HG02610 (cell line): ENCODE measurements at regions not wholly inside any gene's neighbourhood (a gene's known extent, or its start where the extent isn't known, plus 50 kb on each side); places are given as distances from the start of the nearest gene placed in this dataset.

Source experiments
- ATAC-seq: cut with Tn5 transposase; IDR thresholded peaks from one replicate; pipeline ENCODE4 v1.9.1; 2021; ENCODE audit warnings: mild to moderate bottlenecking, moderate library complexity; ENCODE audit not compliant: unreplicated experiment

- ATAC-seq: peak; percentile 25
These were observed 366.4 kb downstream of the KLF12 start for GRCh38 chr13:73767747-73768315.

GRCh38 chr13:73767191-73767741 is 366.9 kb downstream of the KLF12 start:
- ATAC-seq: peak; percentile 37

DNA sequence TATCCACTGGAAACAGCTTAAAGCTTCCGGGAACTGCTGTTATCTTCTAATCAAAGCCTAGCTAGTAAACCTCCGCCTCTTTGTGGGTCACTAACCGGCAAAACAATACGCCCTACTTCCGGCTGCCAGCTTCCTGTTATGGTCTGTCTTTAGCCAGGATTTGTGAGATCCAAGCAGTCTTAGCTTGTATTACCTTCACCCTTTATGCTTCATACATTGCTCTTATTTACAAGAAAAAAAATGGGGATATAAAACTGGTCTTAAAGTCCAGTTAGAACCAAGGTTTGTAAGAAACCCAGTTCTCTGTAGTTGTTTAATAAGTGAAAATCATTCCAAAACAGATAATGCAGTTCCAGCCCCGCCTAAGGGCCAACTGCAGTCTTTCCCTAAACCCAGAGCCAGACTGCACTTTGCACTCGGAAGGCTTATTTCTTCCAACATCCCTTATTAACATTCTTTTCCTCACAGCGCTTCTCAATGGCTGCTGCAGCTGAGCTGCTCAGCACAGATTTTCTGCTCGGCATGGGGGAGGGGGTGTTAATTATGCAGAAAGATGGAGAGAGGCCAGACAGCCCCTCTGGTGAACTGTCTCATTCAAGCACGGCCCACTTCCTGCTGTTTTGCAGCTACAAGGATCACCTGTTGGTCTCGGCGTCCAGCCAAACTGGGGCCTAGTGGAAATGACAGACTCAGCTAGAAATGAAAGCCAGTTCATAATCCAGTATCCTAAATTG is 368.4 kb downstream of the KLF12 start:
- peak; percentile 79 for ATAC-seq

DNA sequence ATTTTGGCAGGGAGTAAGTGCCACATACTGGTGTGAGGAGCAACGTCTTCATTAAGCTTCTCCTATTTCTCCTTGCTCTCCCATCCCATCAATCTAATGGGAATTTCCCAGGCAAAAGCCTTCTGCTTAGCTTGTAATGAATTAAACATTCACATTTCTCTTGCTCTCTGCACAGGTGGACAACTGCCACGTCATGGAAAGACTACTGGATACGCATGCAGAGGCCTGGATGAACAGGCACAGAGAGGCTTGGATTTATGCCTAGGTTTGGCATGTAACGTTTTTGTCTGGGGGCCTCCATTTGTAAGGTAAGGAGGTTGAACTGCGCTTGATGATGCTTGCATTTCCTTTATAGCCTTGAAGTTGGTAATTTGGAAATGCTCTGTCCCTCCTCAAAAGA is 374.8 kb downstream of the KLF12 start:
- ATAC-seq: no peak

GRCh38 chr13:73757481-73758233 is 376.5 kb downstream of the KLF12 start:
- ATAC-seq: no peak

GRCh38 chr13:73754727-73755292 is 379.4 kb downstream of the KLF12 start:
- ATAC-seq: peak; percentile 72

GRCh38 chr13:73754241-73754640 is 380.0 kb downstream of the KLF12 start:
- ATAC-seq: no peak

GRCh38 chr13:73751290-73751689 is 382.9 kb downstream of the KLF12 start:
- no peak for ATAC-seq

- ATAC-seq: no peak
These were observed 385.8 kb downstream of the KLF12 start for GRCh38 chr13:73748404-73748803.

DNA sequence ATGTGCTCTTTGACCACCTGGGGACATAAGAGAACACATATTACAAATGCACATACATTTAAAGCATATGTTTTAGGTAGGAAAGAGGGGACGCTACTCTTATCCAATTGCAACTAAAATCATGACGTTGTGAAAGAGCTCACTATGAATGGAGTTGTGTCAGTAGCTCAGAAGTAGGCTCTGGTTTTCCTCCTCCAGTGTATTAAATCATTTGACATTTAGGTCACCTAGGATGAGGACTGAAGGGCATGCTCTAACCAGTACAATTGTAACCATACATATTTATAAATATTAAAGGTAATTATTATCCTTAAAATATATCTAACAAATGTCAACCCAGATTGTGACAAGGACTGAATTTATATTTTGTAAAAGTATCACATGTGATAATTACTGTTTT is 389.0 kb downstream of the KLF12 start:
- no peak for ATAC-seq

DNA sequence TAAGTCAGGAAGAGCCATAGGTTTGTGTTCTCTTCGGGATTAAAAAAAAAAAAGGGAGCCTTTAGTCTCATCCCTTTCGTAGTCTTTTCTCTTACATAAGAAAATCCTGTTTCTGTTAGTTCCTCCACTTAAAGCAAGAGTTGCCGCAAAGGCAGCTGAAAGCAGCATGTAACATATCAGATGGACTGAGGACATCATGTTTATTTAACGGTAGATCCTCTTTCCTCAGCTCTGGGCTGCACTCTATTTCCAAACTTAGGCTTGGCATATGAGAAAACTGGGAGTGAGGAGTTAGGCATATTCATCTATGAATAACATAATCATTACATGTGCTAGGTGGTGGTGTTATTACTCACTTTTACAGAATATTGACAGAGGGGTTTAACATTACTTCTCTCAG is 391.2 kb downstream of the KLF12 start:
- no peak for ATAC-seq

- ATAC-seq: no peak
These were observed 392.5 kb downstream of the KLF12 start for GRCh38 chr13:73741742-73742141.

- no peak for ATAC-seq
These were observed 393.1 kb downstream of the KLF12 start for GRCh38 chr13:73741111-73741510.

DNA sequence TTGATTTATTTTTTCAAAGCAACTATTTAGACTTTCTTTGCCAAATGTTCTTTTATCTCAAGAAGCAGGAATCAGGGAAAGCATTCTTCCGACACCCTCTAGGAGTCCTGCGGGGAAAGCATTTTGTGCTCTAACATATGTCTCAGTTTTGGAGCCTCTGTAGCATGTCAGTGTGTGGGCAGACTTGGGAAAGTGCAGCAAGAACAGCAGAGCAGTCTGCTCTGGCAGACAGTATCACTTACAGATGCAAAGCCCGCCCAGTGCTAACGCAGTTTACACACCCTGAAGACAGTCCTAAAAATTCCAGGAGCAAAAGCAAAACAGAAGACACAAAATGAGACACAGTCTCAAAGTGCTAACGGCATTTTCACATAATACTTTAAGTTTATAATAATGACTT is 393.5 kb downstream of the KLF12 start:
- no peak for ATAC-seq

DNA sequence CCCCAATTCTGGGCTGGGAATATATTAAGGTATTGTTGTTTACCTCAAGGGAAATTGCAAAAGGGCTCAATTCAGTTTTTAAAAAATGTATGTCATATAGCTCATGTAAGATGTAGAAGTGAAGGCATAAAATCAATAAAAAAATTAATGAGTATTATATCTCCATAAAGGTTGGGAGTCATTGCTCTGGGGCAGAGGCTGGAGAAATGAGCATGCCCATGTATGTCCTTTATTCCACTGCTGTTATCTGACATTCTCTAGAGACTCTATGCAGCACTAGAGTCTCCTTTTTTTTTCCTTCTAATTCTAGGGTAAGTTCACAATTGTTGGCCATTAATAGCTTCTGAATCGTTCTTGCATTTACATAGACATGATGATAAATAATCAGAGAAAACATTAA is 394.8 kb downstream of the KLF12 start:
- ATAC-seq: no peak

DNA sequence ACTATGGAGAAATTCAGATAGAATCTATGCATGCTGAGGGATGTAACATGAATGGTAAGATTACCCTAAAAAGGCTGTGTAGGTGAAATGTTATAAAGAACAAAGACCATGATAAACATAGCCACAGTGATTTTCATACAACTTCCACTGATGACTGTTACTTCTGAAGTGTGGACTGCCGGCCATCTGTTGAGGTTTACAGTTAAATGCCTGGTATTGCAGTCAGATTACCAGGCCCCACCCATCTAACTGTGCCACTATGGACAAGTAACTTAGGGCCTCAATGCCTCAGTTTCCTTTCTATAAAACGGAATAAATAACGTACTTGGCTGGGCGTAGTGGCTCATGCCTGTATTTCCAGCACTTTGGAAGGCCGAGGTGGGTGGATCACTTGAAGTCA is 395.6 kb downstream of the KLF12 start:
- ATAC-seq: no peak

DNA sequence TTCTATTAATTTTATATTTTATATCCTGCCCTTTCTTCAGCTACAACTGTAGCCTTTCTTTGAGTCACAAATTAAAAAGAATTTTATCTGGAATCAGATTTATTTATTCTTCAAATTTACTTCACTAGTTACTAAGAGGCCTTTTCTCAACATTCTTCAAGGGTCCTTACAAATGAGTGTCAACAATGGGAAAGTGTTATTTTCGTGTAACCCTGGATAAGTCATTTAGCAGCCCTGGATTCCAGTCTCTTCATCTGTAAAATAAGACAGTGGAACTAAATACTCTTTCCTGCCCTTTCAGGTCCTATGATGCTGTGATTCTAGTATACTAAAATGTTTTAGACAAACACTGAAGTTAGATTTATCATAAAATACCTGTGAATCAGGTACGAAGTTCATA is 397.0 kb downstream of the KLF12 start:
- no peak for ATAC-seq

DNA sequence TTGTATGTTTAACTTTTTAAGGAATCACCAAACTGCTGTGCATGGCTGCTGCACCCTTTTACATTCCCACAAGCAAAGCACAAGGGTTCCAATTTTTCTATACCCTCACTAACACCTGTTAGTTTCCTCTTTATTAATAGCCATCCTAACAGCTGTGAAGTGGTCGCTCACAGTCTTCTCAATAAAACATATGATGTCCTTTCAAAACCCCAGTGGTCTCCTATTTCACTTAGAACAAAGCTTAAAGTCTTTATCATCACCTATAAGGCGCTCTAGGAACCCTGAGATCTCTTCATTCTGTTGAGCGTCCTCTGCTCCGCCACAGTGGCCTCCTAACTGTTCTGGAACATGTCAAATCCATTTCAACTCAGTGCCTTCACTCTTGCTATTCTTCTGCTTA is 400.5 kb downstream of the KLF12 start:
- no peak for ATAC-seq

DNA sequence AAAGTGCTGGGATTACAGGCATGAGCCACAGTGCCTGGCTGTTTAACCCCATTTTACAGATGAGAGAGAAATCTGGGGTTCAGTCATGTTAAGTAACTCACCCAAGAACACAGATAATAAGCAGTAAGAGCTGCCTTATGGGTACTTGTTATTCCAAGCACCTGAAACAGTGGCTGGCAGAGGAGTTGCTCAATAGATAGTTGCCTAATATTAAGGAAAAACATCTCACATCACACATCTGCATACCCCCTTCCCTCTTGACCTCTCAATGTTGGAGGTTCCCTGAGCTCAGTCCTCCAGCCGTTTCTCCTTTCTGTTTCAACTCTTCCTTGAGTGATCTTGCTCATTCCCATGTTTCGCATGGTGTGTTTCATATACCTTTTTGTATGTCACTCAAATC is 401.9 kb downstream of the KLF12 start:
- no peak for ATAC-seq

GRCh38 chr13:73731564-73731963 is 402.6 kb downstream of the KLF12 start:
- ATAC-seq: no peak

DNA sequence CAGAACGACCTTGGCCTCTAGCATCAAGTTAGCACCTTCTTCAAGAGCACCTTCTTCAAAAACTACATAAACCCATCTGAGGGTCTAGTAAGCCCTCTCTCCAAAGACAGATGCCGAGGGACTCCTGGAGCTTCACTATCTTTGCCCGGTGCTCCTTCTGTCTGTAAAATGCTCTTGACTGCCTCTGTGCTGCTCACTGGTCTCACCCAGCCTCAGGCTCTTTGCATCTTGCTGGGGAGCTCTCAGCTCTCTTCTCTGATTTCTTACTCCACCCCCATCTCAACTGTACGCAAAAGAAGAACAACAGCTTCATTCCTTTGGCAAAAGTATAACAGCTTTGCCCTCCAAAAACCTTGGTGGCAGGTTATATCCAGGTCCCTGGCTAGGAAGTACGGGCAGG is 404.2 kb downstream of the KLF12 start:
- no peak for ATAC-seq

- no peak for ATAC-seq
These were observed 405.2 kb downstream of the KLF12 start for GRCh38 chr13:73729046-73729445.
